Activated T-cell treated with anti-CD3 and anti-CD28 coated beads, Interleukin-2, amount 50 U/mL, for 4 hours (primary cell): ENCODE measurements at regions not wholly inside any gene's neighbourhood (a gene's known extent, or its start where the extent isn't known, plus 50 kb on each side); places are given as distances from the start of the nearest gene placed in this dataset.
A peak's percentile ranks its signal among the peaks of the same experiment; 100 is the strongest.

Source experiments
- ATAC-seq, 2 donors: fragments of 200-7000 bp; cut with Tn5 transposase; one replicate each; pipeline ENCODE4 v1.10.0; 2021
- DNase-seq: peaks from one replicate; pipeline ENCODE4 v3.0.0-alpha.2; 2020
- H3K27me3 Mint-ChIP-seq: one replicate; pipeline ENCODE4 v1.8.0; 2021; ENCODE audit warnings: low read depth, mixed read lengths
- H3K36me3 Mint-ChIP-seq: one replicate; pipeline ENCODE4 v1.8.0; 2022; ENCODE audit warnings: mixed read lengths; ENCODE audit not compliant: insufficient read depth
- H3K4me1 Mint-ChIP-seq: one replicate; pipeline ENCODE4 v1.8.0; 2021; ENCODE audit warnings: low read depth, mixed read lengths
- H3K4me3 Mint-ChIP-seq: one replicate; pipeline ENCODE4 v1.8.0; 2021; ENCODE audit warnings: mild to moderate bottlenecking, moderate library complexity, mixed read lengths
- H3K9me3 Mint-ChIP-seq: one replicate; pipeline ENCODE4 v1.8.0; 2021; ENCODE audit warnings: mixed read lengths

DNA sequence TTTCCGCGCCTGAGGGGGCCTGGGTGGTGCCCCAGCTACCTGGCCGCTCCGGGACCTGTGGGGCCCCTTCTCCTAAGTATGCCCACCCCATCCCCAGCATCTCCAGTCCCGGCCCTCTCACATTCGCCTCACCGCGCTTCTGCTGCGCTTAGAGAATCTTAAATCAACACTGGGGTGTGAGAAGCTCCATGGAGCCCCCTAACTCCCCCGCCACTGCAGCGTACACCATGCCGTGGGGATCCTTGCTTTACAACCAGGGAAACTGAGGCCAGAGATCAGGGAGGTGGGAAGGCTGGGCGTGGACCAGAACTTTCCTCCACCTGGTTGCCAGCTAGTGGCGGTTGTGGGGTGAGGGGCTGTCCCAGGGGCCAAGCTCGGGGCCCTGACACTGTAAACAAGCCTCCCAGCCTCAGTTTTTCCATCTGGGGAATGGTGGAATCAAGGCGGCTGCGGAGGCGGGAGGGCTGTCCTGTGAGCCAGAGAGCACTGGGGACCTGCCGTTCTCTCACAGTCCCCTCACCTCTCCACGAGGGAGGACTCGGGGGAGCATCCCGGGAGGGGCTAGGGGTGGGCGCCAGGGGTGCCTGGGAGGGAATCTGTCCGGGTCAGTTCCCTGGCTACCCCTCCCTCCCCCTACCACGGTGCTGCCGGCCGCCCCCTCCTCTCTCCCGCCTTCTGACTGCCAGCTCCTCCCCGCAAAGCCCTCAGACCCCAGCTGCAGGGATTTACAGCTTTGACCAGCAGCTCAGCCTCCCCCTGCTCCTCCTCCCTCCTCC lies 161.2 kb downstream of the C9orf50 start:
- no peaks in the 10 kb centered on the region for H3K27me3 Mint-ChIP-seq
- peak overlapping the region; percentile 45 for H3K4me3 Mint-ChIP-seq
- DNase-seq = peak; percentile 33
- H3K4me1 Mint-ChIP-seq = peaks cover 40% of the 10 kb centered on the region
- H3K9me3 Mint-ChIP-seq = no peaks in the 10 kb centered on the region
- peak; percentile 26 to 33 for ATAC-seq
- no peaks in the 10 kb centered on the region for H3K36me3 Mint-ChIP-seq

DNA sequence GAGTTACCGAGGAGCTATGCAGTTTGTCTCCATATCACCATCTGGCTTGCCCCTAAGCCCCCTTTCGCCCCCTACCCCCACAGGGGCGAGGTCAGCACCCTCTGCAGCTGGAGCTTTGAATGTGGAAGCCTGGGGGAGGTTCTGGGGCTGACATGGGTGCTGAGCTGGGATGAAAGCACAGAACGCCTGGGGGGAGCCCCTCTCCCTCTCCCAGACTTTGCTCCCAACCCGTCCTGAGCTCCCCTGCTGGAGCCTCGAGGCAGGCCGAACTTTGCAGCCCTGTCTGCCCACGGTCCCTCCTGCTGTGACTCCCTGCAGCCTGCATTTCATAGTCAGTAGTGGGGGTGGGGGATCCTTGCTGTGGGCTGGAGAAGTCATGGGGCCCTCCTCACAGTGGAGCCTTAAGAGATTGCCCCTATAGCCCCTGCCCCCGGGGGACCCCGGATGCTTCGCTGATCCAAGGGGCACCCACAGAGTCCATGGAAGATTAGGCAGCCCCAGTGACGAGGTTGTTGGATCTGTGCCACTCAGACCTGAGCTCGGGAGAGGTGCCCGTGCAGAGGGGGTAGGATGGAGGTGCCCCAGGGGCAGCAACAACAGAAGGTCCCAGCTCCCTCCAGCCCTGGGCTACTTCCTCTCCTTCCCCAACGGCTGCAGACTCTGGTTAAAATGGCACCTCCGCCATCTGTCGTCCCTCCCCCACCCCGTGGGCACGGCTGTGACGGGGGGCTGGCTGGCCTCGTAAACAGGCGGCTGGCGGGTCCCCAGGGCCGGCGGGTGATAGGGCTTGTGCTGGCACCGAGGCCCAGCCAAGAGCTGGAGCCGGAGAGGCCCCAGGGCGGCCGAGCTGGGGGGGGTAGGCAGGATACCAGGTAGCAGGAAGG lies 162.0 kb downstream of the C9orf50 start:
- Mint-ChIP-seq H3K36me3 (no peaks in the 10 kb centered on the region), H3K4me1 (peaks cover 41% of the 10 kb centered on the region), H3K9me3 (no peaks in the 10 kb centered on the region), H3K4me3 (no peak overlapping the region), H3K27me3 (no peaks in the 10 kb centered on the region)
- DNase-seq = peak; percentile 28
- peak in 1 of 2 donors; percentile 12 for ATAC-seq

DNA sequence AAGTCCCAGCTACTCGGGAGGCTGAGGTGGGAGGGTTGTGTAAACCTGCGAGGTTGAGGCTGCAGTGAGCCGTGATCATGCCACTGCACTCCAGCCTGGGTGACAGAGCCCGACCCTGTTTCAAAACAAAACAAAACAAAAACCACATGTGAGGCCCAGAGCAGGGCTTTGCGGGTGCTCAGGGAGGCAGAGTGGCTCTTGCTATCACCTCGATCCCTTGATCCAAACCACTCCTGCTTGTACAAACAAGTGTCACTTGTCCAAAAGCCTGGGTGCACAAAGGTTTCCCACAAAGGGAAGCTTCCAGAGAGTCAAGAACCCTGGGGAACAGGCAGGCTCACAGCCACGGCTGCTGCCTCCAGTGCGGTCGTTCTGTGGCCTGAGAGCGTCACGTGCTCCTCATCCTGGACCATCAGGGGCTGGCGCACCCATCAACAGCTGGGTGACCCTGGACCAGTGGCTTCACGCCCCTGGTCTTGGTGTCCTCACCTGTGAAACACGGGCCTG lies 162.7 kb downstream of the C9orf50 start:
- H3K36me3 Mint-ChIP-seq = no peaks in the 10 kb centered on the region
- no peaks in the 10 kb centered on the region for H3K9me3 Mint-ChIP-seq
- ATAC-seq (peak; percentile 51 to 62), DNase-seq (no peak)
- no peak overlapping the region for H3K4me3 Mint-ChIP-seq
- peaks cover 41% of the 10 kb centered on the region for H3K4me1 Mint-ChIP-seq
- H3K27me3 Mint-ChIP-seq = no peaks in the 10 kb centered on the region

DNA sequence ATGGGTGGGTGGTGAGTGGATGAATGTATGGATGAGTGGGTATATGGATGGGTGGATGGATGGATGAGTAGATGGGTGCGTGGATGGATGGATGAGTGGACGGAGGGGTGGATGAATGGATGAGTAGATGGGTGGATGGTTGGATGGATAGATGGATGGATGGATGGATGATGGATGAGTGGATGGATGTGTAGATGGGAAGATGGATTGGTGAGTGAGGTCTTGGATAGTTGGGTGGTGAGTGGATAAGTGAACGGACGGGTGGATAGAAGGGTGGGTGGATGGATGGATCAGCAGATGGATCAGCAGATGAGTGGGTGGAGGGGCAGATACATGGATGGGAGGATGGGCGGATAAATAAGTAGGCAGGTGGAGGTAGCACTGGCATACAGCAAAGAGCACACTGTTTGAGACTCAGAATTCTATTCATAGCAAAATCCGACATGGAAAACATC lies 163.5 kb downstream of the C9orf50 start:
- H3K9me3 Mint-ChIP-seq = no peaks in the 10 kb centered on the region
- DNase-seq (no peak), ATAC-seq (no peak)
- no peaks in the 10 kb centered on the region for H3K27me3 Mint-ChIP-seq
- no peak overlapping the region for H3K4me3 Mint-ChIP-seq
- peaks cover 41% of the 10 kb centered on the region for H3K4me1 Mint-ChIP-seq
- no peaks in the 10 kb centered on the region for H3K36me3 Mint-ChIP-seq

GRCh38 chr9:129456549-129457324 lies 164.2 kb downstream of the C9orf50 start:
- DNase-seq (no peak), ATAC-seq (no peak)
- no peaks in the 10 kb centered on the region for H3K36me3 Mint-ChIP-seq
- no peak overlapping the region for H3K4me3 Mint-ChIP-seq
- H3K27me3 Mint-ChIP-seq = no peaks in the 10 kb centered on the region
- peaks cover 41% of the 10 kb centered on the region for H3K4me1 Mint-ChIP-seq
- no peaks in the 10 kb centered on the region for H3K9me3 Mint-ChIP-seq

DNA sequence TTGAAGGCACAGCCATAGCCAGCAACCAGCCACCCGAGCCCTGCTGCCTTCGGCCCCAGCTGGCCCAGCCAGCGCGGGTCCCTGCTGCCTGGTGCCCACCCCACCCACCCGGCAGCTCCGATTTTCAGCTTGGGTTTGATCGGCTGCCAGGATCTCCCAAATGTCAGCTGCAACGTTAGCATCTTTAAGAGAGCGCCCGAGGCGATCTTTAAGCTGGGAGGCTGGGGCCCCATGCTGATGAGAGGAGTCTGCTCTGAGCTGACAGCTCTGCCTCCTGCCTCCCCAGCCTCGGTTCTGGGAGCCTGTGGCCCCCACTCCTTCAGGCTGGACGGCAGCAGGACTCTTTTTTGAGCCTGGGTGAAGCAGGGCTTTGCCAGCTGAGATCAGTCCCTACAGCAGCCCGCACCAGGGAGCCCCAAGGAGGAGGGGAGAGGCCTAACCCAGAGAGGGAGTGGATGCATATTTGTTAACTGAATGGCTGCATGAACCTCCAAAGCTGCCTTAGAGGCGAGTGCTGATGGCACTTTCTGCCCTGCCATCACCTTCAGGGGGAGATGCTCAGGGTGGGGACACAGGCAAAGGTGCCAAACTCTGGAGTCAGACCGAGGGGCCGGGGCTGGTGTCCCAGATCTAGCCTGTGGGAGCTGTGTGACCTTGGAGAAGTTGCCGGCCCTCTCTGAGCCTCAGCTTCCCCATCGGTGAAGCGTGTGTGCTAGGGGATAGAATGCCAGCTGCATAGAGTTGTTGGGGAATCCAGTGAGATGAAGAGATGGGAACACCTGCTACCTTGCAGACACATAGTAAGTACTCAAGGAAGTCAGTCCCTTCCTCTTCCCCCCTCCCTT lies 165.5 kb downstream of the C9orf50 start:
- Mint-ChIP-seq H3K27me3 (no peaks in the 10 kb centered on the region), H3K9me3 (no peaks in the 10 kb centered on the region), H3K4me3 (no peak overlapping the region), H3K36me3 (no peaks in the 10 kb centered on the region), H3K4me1 (peaks cover 40% of the 10 kb centered on the region)
- ATAC-seq = no peak
- no peak for DNase-seq

- no peaks in the 10 kb centered on the region for H3K36me3 Mint-ChIP-seq
- H3K4me1 Mint-ChIP-seq = peaks cover 37% of the 10 kb centered on the region
- no peak for ATAC-seq
- no peak overlapping the region for H3K4me3 Mint-ChIP-seq
- no peak for DNase-seq
- H3K9me3 Mint-ChIP-seq = no peaks in the 10 kb centered on the region
- H3K27me3 Mint-ChIP-seq = no peaks in the 10 kb centered on the region
These were observed 166.3 kb downstream of the C9orf50 start for GRCh38 chr9:129454467-129455067.

- no peaks in the 10 kb centered on the region for H3K9me3 Mint-ChIP-seq
- H3K4me3 Mint-ChIP-seq = no peak overlapping the region
- H3K4me1 Mint-ChIP-seq = peaks cover 31% of the 10 kb centered on the region
- no peaks in the 10 kb centered on the region for H3K27me3 Mint-ChIP-seq
- DNase-seq (no peak), ATAC-seq (no peak)
- H3K36me3 Mint-ChIP-seq = no peaks in the 10 kb centered on the region
These were observed 167.2 kb downstream of the C9orf50 start for GRCh38 chr9:129453734-129454133.

DNA sequence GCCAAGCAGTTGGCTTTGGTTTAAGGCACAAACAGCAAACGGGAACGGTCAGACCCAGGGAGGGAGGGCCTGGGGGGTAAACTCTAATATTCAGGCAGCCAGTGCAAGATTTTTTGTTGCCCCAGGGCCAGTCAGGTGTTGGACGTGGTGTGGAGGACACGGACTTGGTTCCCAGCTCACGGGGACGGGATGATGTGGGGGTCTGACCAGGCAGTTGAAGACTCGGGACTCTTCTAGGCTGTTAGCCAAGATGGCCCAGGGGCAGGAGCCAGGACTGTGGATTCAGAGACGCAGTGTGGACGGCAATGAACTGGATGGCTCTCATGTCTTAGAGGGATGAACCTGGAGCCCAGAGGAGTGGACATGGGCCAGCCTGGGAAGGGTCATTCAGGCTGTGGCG lies 169.2 kb downstream of the C9orf50 start:
- no peaks in the 10 kb centered on the region for H3K9me3 Mint-ChIP-seq
- no peak overlapping the region for H3K4me3 Mint-ChIP-seq
- H3K36me3 Mint-ChIP-seq = no peaks in the 10 kb centered on the region
- no peaks in the 10 kb centered on the region for H3K27me3 Mint-ChIP-seq
- peaks cover 13% of the 10 kb centered on the region for H3K4me1 Mint-ChIP-seq
- DNase-seq (no peak), ATAC-seq (no peak)

GRCh38 chr9:129451089-129451656 lies 169.7 kb downstream of the C9orf50 start:
- no peaks in the 10 kb centered on the region for H3K27me3 Mint-ChIP-seq
- ATAC-seq = no peak
- peaks cover 8% of the 10 kb centered on the region for H3K4me1 Mint-ChIP-seq
- H3K36me3 Mint-ChIP-seq = no peaks in the 10 kb centered on the region
- no peak for DNase-seq
- no peaks in the 10 kb centered on the region for H3K9me3 Mint-ChIP-seq
- H3K4me3 Mint-ChIP-seq = no peak overlapping the region

DNA sequence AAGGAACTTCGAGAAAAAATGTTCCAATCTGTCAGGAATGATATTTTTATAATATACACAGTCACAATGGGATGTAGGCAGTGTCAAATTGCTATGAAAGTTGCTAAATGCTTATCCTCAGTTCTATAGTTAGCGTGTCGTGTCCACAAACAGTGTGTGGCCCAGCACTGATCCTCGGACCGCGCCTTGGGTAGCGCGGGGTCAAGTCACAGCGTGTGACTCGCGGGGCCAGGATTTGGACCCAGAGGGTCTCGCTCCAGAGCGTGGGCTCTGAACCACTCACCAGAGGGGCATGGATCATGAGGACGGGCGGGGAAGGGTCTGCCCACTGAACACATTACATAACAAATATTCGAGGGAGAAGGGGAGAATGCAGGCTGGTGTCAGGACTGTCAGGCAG lies 171.8 kb downstream of the C9orf50 start:
- H3K36me3 Mint-ChIP-seq = no peaks in the 10 kb centered on the region
- no peaks in the 10 kb centered on the region for H3K9me3 Mint-ChIP-seq
- no peaks in the 10 kb centered on the region for H3K27me3 Mint-ChIP-seq
- DNase-seq (no peak), ATAC-seq (no peak)
- no peaks in the 10 kb centered on the region for H3K4me1 Mint-ChIP-seq
- H3K4me3 Mint-ChIP-seq = peak overlapping the region; percentile 6

GRCh38 chr9:129446828-129447550 lies 173.9 kb downstream of the C9orf50 start:
- H3K4me3 Mint-ChIP-seq = no peak overlapping the region
- peaks cover 7% of the 10 kb centered on the region for H3K27me3 Mint-ChIP-seq
- no peak for DNase-seq
- H3K4me1 Mint-ChIP-seq = no peaks in the 10 kb centered on the region
- ATAC-seq = no peak
- no peaks in the 10 kb centered on the region for H3K36me3 Mint-ChIP-seq
- no peaks in the 10 kb centered on the region for H3K9me3 Mint-ChIP-seq
